ENCODE measurements at regions not wholly inside any gene's neighbourhood (a gene's known extent, or its start where the extent isn't known, plus 50 kb on each side); places are given as distances from the start of the nearest gene placed in this dataset.

DNA sequence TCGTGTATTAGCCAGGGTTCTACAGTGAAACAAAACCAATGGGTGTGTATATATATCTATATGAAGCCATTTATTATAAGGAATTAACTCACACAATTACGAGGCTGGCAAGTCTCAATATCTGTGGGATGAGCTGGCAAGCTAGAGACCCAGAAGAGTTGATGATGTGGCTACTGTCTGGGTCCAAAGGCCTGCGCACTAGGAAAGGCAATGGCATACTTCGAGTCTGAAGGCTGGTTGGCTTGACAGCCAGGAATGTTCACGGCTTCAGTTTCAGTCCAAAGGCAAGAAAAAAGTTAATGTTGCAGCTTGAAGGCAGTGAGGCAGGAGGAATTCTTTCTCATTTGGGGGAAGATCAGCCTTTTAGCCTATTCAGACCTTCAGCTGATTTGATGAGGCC, 893.3 kb upstream of the LRFN5 start:
- Histone ChIP-seq H3K4me3 (ENCODE audit: low read length in 2 of 2) (no peak overlapping the region), H3K4me1 (ENCODE audit: insufficient read depth, low read length) (no peaks in the 10 kb centered on the region), H3K9me3 (ENCODE audit: control insufficient read depth in 1 of 2, low read length in 2 of 2) (no peaks in the 10 kb centered on the region), H3K36me3 (ENCODE audit: insufficient read depth, low read length) (no peaks in the 10 kb centered on the region), H3K27ac (ENCODE audit: low read depth, low read length) (no peak overlapping the region), H3K27me3 (ENCODE audit: insufficient read depth, low read length) (no peaks in the 10 kb centered on the region)
- no peak overlapping the region for H3K4me3 Mint-ChIP-seq
- POLR2A ChIA-PET (ENCODE audit: partially characterized antibody), result no interaction called here
- no peaks in the 10 kb centered on the region for H3K36me3 Mint-ChIP-seq
- peaks cover 0 to 34% (median 18%) of the 10 kb centered on the region in 8 donors for H3K9me3 Mint-ChIP-seq
- CTCF ChIA-PET (ENCODE audit: partially characterized antibody), result no interaction called here
- no peaks in the 10 kb centered on the region for H3K27me3 Mint-ChIP-seq
- intact Hi-C loops (cut with micrococcal nuclease), result no loop called here
- DNase-seq, result no peak
- no peak overlapping the region for H3K27ac Mint-ChIP-seq
- H3K4me1 Mint-ChIP-seq, result no peaks in the 10 kb centered on the region

DNA sequence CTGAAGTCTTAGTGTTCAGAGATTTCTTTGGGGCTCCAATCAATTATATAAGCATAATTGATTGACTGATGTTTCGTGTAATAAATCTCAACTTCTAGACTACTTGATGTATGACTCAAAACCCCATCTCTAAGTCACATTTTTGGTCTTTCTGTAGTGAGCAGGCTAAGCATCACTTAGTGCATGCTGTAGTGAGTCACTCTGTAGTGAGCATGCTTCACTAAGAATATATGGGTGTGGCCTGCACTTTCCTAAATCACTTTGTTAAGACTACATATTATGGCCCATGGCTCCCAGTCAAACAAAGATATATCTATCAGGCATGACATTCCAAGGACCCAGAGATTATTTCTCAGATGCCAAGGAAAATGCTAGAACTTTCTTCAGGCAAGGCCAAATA, 909.4 kb upstream of the LRFN5 start:
- no peaks in the 10 kb centered on the region for H3K36me3 ChIP-seq (ENCODE audit: insufficient read depth, low read length)
- no peaks in the 10 kb centered on the region for H3K4me1 ChIP-seq (ENCODE audit: insufficient read depth, low read length)
- CTCF ChIA-PET (ENCODE audit: partially characterized antibody), result no interaction called here
- H3K4me1 Mint-ChIP-seq, result no peaks in the 10 kb centered on the region
- intact Hi-C loops (cut with micrococcal nuclease), result no loop called here
- no peaks in the 10 kb centered on the region for H3K9me3 ChIP-seq (ENCODE audit: control insufficient read depth in 1 of 2, low read length in 2 of 2)
- no peak overlapping the region for H3K4me3 ChIP-seq (ENCODE audit: low read length in 2 of 2)
- no peak overlapping the region for H3K27ac ChIP-seq (ENCODE audit: low read depth, low read length)
- H3K27ac Mint-ChIP-seq, result no peak overlapping the region
- POLR2A ChIA-PET (ENCODE audit: partially characterized antibody), result no interaction called here
- no peaks in the 10 kb centered on the region for H3K27me3 ChIP-seq (ENCODE audit: insufficient read depth, low read length)
- no peak overlapping the region for H3K4me3 Mint-ChIP-seq
- DNase-seq, result no peak
- peaks cover 0 to 15% (median 3%) of the 10 kb centered on the region in 8 donors for H3K9me3 Mint-ChIP-seq
- no peaks in the 10 kb centered on the region for H3K36me3 Mint-ChIP-seq
- no peaks in the 10 kb centered on the region for H3K27me3 Mint-ChIP-seq

DNA sequence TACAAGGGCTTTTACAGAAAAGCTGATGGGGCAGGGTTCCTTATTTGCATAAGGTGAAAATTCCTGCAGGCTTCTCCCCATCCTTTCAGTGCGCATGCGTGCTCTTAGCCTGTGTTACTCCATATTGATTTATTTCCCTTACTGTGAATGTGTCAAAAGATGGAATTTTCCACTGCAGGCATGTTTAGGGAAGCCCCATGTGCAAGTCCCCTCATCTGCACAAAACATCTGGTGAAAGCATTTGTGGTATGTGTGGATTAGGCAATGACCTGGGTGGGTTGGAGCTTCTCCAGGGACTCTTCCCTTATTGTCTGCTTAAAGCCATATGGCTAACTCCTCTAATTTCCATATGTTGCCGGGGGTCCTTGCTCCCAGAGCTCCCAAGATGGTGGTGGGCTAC, 912.7 kb upstream of the LRFN5 start:
- no peak overlapping the region for H3K27ac Mint-ChIP-seq
- CTCF ChIA-PET (ENCODE audit: partially characterized antibody), result no interaction called here
- Histone ChIP-seq H3K9me3 (ENCODE audit: control insufficient read depth in 1 of 2, low read length in 2 of 2) (no peaks in the 10 kb centered on the region), H3K4me3 (ENCODE audit: low read length in 2 of 2) (no peak overlapping the region), H3K27ac (ENCODE audit: low read depth, low read length) (no peak overlapping the region), H3K27me3 (ENCODE audit: insufficient read depth, low read length) (no peaks in the 10 kb centered on the region), H3K36me3 (ENCODE audit: insufficient read depth, low read length) (no peaks in the 10 kb centered on the region), H3K4me1 (ENCODE audit: insufficient read depth, low read length) (no peaks in the 10 kb centered on the region)
- no peaks in the 10 kb centered on the region for H3K36me3 Mint-ChIP-seq
- H3K9me3 Mint-ChIP-seq, result peaks cover 0 to 13% (median 3%) of the 10 kb centered on the region in 8 donors
- no peaks in the 10 kb centered on the region for H3K27me3 Mint-ChIP-seq
- intact Hi-C loops (cut with micrococcal nuclease), result no loop called here
- DNase-seq, result no peak
- H3K4me1 Mint-ChIP-seq, result no peaks in the 10 kb centered on the region
- POLR2A ChIA-PET (ENCODE audit: partially characterized antibody), result no interaction called here
- H3K4me3 Mint-ChIP-seq, result no peak overlapping the region

DNA sequence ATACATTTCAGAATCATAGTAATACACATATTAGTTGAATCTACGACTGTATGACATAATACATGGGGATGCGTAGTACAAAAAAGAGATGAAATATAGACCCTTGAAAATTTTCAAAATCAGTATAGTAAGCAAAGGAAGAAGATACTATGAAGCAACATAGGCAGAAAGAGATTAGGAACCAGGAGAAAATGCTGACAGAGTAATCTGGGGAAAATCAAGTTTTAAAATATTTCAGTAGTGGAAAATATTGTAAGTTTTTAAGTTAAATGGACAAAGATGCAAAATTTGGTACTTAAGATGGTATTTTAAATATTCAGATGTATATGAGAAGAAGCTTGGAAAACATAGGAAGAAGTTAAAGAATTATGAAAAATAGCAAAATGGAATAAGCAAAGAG, 915.6 kb upstream of the LRFN5 start:
- ChIA-PET POLR2A (ENCODE audit: partially characterized antibody) (no interaction called here), CTCF (ENCODE audit: partially characterized antibody) (no interaction called here)
- Mint-ChIP-seq H3K4me3 (no peak overlapping the region), H3K36me3 (no peaks in the 10 kb centered on the region), H3K27ac (no peak overlapping the region), H3K9me3 (peaks cover 0 to 13% (median 3%) of the 10 kb centered on the region in 8 donors), H3K27me3 (no peaks in the 10 kb centered on the region), H3K4me1 (no peaks in the 10 kb centered on the region)
- Histone ChIP-seq H3K27me3 (ENCODE audit: insufficient read depth, low read length) (no peaks in the 10 kb centered on the region), H3K27ac (ENCODE audit: low read depth, low read length) (no peak overlapping the region), H3K36me3 (ENCODE audit: insufficient read depth, low read length) (no peaks in the 10 kb centered on the region), H3K9me3 (ENCODE audit: control insufficient read depth in 1 of 2, low read length in 2 of 2) (no peaks in the 10 kb centered on the region), H3K4me3 (ENCODE audit: low read length in 2 of 2) (no peak overlapping the region), H3K4me1 (ENCODE audit: insufficient read depth, low read length) (no peaks in the 10 kb centered on the region)
- intact Hi-C loops (cut with micrococcal nuclease), result no loop called here
- DNase-seq, result no peak

DNA sequence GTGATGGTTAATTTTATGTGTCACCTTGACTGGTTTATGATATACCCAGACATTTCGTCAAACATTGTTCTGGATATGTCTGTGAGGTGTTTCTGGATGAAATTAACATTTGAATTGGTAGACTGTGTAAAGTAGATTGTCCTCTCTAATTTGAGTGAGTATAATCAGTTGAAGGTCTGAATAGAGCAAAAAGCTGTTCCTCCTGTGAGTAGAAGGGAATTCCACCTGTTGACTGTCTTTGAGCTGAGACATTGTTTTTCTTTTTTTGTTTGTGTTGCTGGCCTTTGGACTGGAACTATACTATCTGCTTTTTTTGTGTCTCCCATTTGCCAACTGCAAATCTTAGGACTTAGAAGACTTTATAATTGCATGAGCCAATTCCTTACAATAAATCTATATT, 920.9 kb upstream of the LRFN5 start:
- intact Hi-C loops (cut with micrococcal nuclease), result no loop called here
- CTCF ChIA-PET (ENCODE audit: partially characterized antibody), result no interaction called here
- Mint-ChIP-seq H3K27ac (no peak overlapping the region), H3K9me3 (peaks cover 0 to 6% (median 3%) of the 10 kb centered on the region in 8 donors), H3K4me1 (no peaks in the 10 kb centered on the region), H3K4me3 (no peak overlapping the region), H3K36me3 (no peaks in the 10 kb centered on the region), H3K27me3 (no peaks in the 10 kb centered on the region)
- Histone ChIP-seq H3K4me1 (ENCODE audit: insufficient read depth, low read length) (no peaks in the 10 kb centered on the region), H3K4me3 (ENCODE audit: low read length in 2 of 2) (no peak overlapping the region), H3K36me3 (ENCODE audit: insufficient read depth, low read length) (no peaks in the 10 kb centered on the region), H3K9me3 (ENCODE audit: control insufficient read depth in 1 of 2, low read length in 2 of 2) (no peaks in the 10 kb centered on the region), H3K27me3 (ENCODE audit: insufficient read depth, low read length) (no peaks in the 10 kb centered on the region), H3K27ac (ENCODE audit: low read depth, low read length) (no peak overlapping the region)
- DNase-seq, result no peak
- POLR2A ChIA-PET (ENCODE audit: partially characterized antibody), result no interaction called here

DNA sequence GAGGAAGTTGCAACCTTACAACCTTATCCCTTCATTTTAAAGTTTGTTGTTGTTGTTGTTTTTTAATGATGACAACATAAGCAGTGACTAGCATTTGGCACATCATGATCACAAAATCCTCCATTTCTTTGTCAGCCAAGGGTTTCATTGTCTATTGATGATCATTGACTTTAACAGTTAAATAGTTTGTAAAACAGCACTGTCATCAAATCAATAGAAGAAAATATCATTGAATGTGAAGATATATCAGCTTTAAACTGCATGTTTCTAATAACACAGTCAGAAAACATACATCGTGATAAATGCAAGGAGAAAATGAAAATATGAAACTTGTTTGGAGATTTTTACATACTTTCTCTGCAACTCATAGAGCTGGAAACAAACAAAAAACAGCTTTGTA, 922.3 kb upstream of the LRFN5 start:
- intact Hi-C loops (cut with micrococcal nuclease), result no loop called here
- H3K4me3 Mint-ChIP-seq, result no peak overlapping the region
- no peak for DNase-seq
- H3K27me3 ChIP-seq (ENCODE audit: insufficient read depth, low read length), result no peaks in the 10 kb centered on the region
- ChIA-PET CTCF (ENCODE audit: partially characterized antibody) (no interaction called here), POLR2A (ENCODE audit: partially characterized antibody) (no interaction called here)
- H3K36me3 ChIP-seq (ENCODE audit: insufficient read depth, low read length), result no peaks in the 10 kb centered on the region
- no peaks in the 10 kb centered on the region for H3K36me3 Mint-ChIP-seq
- H3K4me1 Mint-ChIP-seq, result no peaks in the 10 kb centered on the region
- no peaks in the 10 kb centered on the region for H3K9me3 ChIP-seq (ENCODE audit: control insufficient read depth in 1 of 2, low read length in 2 of 2)
- H3K9me3 Mint-ChIP-seq, result peaks cover 0 to 11% (median 3%) of the 10 kb centered on the region in 8 donors
- no peak overlapping the region for H3K27ac Mint-ChIP-seq
- no peaks in the 10 kb centered on the region for H3K27me3 Mint-ChIP-seq
- H3K4me3 ChIP-seq (ENCODE audit: low read length in 2 of 2), result no peak overlapping the region
- H3K4me1 ChIP-seq (ENCODE audit: insufficient read depth, low read length), result no peaks in the 10 kb centered on the region
- H3K27ac ChIP-seq (ENCODE audit: low read depth, low read length), result no peak overlapping the region

DNA sequence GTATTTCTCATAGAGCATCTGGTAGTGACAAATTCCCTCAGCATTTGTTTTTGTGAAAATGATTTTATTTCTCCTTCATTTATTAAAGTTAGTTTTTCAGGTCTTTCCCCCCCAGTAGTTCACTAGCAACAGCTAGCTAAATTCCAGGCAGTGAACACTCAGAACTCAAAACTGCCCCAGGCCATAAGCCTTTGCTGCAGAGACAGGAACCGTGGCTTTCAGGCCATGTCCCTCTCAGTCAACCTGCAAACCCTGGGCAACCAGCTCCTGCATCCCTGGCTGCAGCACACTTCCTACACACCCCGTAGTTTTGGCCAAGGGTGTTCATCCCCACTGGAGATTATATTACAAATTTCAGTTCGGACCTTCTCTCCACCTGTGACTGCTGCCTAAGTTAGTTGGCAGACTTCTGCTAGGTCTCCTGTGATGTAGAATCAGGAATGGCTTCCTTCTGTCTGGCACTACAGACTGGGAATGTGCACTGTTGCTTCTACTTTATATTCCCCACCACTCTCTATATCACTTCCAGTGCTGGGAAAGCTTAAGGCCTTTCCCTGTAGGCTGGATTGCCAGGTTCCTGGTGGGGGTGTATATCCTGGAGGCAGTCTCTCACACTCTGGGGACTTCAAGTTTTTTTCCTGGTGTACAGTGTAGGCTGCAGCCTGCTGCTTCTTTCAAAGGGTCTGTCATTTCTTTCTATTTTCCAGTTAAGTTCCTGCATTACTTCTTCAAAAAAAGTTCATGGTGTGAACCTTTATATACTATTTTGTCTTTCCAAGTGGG, 924.4 kb upstream of the LRFN5 start:
- H3K27ac Mint-ChIP-seq, result no peak overlapping the region
- H3K27me3 ChIP-seq (ENCODE audit: insufficient read depth, low read length), result no peaks in the 10 kb centered on the region
- H3K27ac ChIP-seq (ENCODE audit: low read depth, low read length), result no peak overlapping the region
- DNase-seq, result no peak
- H3K4me1 Mint-ChIP-seq, result no peaks in the 10 kb centered on the region
- no peaks in the 10 kb centered on the region for H3K36me3 ChIP-seq (ENCODE audit: insufficient read depth, low read length)
- intact Hi-C loops (cut with micrococcal nuclease), result no loop called here
- no peaks in the 10 kb centered on the region for H3K27me3 Mint-ChIP-seq
- POLR2A ChIA-PET (ENCODE audit: partially characterized antibody), result no interaction called here
- H3K9me3 Mint-ChIP-seq, result peaks cover 0 to 11% (median 3%) of the 10 kb centered on the region in 8 donors
- H3K4me1 ChIP-seq (ENCODE audit: insufficient read depth, low read length), result no peaks in the 10 kb centered on the region
- no peak overlapping the region for H3K4me3 Mint-ChIP-seq
- no peak overlapping the region for H3K4me3 ChIP-seq (ENCODE audit: low read length in 2 of 2)
- CTCF ChIA-PET (ENCODE audit: partially characterized antibody), result no interaction called here
- no peaks in the 10 kb centered on the region for H3K36me3 Mint-ChIP-seq
- H3K9me3 ChIP-seq (ENCODE audit: control insufficient read depth in 1 of 2, low read length in 2 of 2), result no peaks in the 10 kb centered on the region

DNA sequence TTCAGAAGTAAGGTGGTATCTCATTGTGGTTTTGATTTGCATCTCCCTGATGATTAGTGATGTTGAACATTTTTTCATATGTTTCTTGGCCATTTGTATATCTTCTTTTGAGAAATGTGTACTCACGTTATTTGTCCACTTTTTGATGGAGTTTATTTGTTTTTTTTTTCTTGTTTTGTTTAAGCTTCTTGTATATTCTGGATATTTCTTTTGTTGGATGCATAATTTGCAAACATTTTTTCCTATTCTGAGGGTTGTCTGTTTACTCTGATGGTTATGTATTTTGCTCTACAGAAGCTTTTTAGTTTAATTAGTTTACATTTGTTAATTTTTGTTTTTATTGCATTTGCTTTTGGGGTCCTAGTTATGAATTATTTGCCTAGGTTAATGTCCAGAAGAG, 927.4 kb upstream of the LRFN5 start:
- H3K9me3 Mint-ChIP-seq, result peaks cover 0 to 11% (median 3%) of the 10 kb centered on the region in 8 donors
- H3K9me3 ChIP-seq (ENCODE audit: control insufficient read depth in 1 of 2, low read length in 2 of 2), result no peaks in the 10 kb centered on the region
- H3K36me3 ChIP-seq (ENCODE audit: insufficient read depth, low read length), result no peaks in the 10 kb centered on the region
- no peak overlapping the region for H3K4me3 ChIP-seq (ENCODE audit: low read length in 2 of 2)
- no peaks in the 10 kb centered on the region for H3K36me3 Mint-ChIP-seq
- ChIA-PET CTCF (ENCODE audit: partially characterized antibody) (no interaction called here), POLR2A (ENCODE audit: partially characterized antibody) (no interaction called here)
- no peaks in the 10 kb centered on the region for H3K4me1 Mint-ChIP-seq
- H3K4me1 ChIP-seq (ENCODE audit: insufficient read depth, low read length), result no peaks in the 10 kb centered on the region
- intact Hi-C loops (cut with micrococcal nuclease), result no loop called here
- no peak overlapping the region for H3K27ac ChIP-seq (ENCODE audit: low read depth, low read length)
- H3K4me3 Mint-ChIP-seq, result no peak overlapping the region
- no peaks in the 10 kb centered on the region for H3K27me3 ChIP-seq (ENCODE audit: insufficient read depth, low read length)
- DNase-seq, result no peak
- no peaks in the 10 kb centered on the region for H3K27me3 Mint-ChIP-seq
- no peak overlapping the region for H3K27ac Mint-ChIP-seq

Data from CD4-positive, alpha-beta memory T cell (primary cell).